GM12873 (cell line): ENCODE measurements at regions not wholly inside any gene's neighbourhood (a gene's known extent, or its start where the extent isn't known, plus 50 kb on each side); places are given as distances from the start of the nearest gene placed in this dataset.

ENCODE experiments used
- TF ChIP-seq, protein P1 (sequence below): IDR thresholded peaks from 2 replicates; pipeline ENCODE4 v1.5.1; 2012; ENCODE audit warnings: low read depth, mild to moderate bottlenecking, moderate library complexity, low read length, control low read depth; ENCODE audit not compliant: insufficient read depth; ENCODE audit errors: missing control alignments

- TF ChIP-seq, protein P1, sequence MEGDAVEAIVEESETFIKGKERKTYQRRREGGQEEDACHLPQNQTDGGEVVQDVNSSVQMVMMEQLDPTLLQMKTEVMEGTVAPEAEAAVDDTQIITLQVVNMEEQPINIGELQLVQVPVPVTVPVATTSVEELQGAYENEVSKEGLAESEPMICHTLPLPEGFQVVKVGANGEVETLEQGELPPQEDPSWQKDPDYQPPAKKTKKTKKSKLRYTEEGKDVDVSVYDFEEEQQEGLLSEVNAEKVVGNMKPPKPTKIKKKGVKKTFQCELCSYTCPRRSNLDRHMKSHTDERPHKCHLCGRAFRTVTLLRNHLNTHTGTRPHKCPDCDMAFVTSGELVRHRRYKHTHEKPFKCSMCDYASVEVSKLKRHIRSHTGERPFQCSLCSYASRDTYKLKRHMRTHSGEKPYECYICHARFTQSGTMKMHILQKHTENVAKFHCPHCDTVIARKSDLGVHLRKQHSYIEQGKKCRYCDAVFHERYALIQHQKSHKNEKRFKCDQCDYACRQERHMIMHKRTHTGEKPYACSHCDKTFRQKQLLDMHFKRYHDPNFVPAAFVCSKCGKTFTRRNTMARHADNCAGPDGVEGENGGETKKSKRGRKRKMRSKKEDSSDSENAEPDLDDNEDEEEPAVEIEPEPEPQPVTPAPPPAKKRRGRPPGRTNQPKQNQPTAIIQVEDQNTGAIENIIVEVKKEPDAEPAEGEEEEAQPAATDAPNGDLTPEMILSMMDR = no peak
Measured at GRCh38 chr17:22409160-22409751, 716.9 kb downstream of the KCNJ18 start.

GRCh38 chr17:22410136-22410535 is 717.8 kb downstream of the KCNJ18 start:
- TF ChIP-seq, protein P1 = no peak

GRCh38 chr17:22411185-22411784 is 719.0 kb downstream of the KCNJ18 start:
- TF ChIP-seq, protein P1 = no peak

DNA sequence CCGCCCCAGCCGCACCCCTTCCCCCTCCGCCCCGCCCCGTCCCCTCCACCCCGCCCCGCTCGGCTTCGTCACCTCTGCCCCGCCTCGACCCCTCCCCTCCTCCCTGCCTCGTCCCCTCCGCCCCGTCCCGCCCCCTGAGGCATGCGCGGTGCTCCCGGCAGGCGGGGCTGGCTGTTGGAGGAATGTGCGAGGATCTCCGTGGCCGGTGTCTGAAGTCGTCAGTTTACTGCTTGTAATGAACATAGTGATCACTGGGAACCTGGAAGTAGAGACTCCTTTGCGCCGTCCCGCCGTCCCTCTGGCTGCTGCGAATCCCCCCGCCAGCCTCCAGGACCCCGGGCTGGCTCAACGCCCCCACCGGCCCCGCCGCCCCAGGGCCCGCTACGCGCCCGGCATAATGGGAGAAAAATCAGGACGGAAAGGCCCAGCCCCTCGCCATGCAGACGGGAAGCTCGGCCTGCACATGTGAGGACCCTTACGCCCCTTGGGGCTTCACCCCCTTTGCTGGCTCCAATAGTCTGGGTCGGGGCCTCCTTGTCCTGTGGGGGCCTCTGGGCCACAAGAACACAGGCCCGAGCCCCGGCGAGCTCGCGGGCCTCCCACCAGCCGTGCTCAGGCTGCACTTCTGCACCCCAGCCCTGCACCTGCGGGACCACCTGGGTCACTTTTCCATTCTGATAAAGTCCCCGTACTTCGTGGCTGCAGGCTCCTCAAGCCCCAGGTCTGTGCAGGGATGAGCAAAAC is 743.1 kb downstream of the KCNJ18 start:
- TF ChIP-seq, protein P1 = no peak

- TF ChIP-seq, protein P1 = no peak
Measured at GRCh38 chr17:22441776-22442175, 749.5 kb downstream of the KCNJ18 start.

GRCh38 chr17:22443061-22443460 is 750.7 kb downstream of the KCNJ18 start:
- TF ChIP-seq, protein P1 = no peak

DNA sequence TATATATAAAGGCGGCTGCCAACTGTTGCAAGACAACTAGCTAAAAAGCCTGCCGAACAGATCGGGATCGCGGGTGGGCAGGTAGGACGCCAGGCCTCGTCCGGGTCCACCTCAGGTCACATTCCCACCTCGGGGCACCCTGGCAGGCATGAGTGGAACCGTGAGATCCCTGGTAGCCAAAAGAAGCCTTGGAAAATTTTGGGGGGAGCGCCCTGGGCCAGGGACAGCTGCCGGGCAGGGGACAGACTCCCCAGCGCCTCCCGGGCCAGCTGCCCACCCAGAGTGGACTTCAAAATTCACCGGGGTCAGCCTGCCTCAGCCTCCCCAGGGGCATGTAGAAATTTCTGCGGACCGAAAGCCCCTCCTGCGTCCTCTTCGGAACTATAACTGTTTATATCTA is 760.9 kb downstream of the KCNJ18 start:
- TF ChIP-seq, protein P1 = no peak
